GM19023 (cell line): ENCODE measurements at regions not wholly inside any gene's neighbourhood (a gene's known extent, or its start where the extent isn't known, plus 50 kb on each side); places are given as distances from the start of the nearest gene placed in this dataset.

ENCODE experiments used
- ATAC-seq: cut with Tn5 transposase; IDR thresholded peaks from one replicate; pipeline ENCODE4 v1.9.1; 2021; ENCODE audit warnings: mild to moderate bottlenecking, moderate library complexity; ENCODE audit not compliant: unreplicated experiment

GRCh38 chr2:168338803-168339437 is 91.5 kb upstream of the STK39 start:
- ATAC-seq, result no peak

GRCh38 chr2:168340931-168341330 is 93.5 kb upstream of the STK39 start:
- ATAC-seq, result no peak

- no peak for ATAC-seq
Measured at GRCh38 chr2:168343586-168343985, 96.2 kb upstream of the STK39 start.

GRCh38 chr2:168344706-168345105 is 97.3 kb upstream of the STK39 start:
- ATAC-seq, result no peak

GRCh38 chr2:168345601-168346000 is 98.2 kb upstream of the STK39 start:
- ATAC-seq, result no peak

GRCh38 chr2:168346725-168347477 is 99.5 kb upstream of the STK39 start:
- ATAC-seq, result peak; percentile 69

GRCh38 chr2:168348076-168348475 is 100.7 kb upstream of the STK39 start:
- no peak for ATAC-seq

- no peak for ATAC-seq
Measured at GRCh38 chr2:168350380-168350779, 103.0 kb upstream of the STK39 start.

- no peak for ATAC-seq
Measured at GRCh38 chr2:168353251-168353650, 102.8 kb upstream of the CERS6 start.

GRCh38 chr2:168354499-168354898 is 101.6 kb upstream of the CERS6 start:
- no peak for ATAC-seq

GRCh38 chr2:168355121-168355520 is 101.0 kb upstream of the CERS6 start:
- no peak for ATAC-seq

GRCh38 chr2:168355779-168356476 is 100.1 kb upstream of the CERS6 start:
- ATAC-seq, result no peak

- ATAC-seq, result no peak
Measured at GRCh38 chr2:168356477-168356835, 99.6 kb upstream of the CERS6 start.

- no peak for ATAC-seq
Measured at GRCh38 chr2:168357797-168358472, 98.1 kb upstream of the CERS6 start.

- no peak for ATAC-seq
Measured at GRCh38 chr2:168359082-168359481, 97.0 kb upstream of the CERS6 start.

- no peak for ATAC-seq
Measured at GRCh38 chr2:168363347-168364092, 92.6 kb upstream of the CERS6 start.

- ATAC-seq, result no peak
Measured at GRCh38 chr2:168365094-168365621, 90.9 kb upstream of the CERS6 start.

GRCh38 chr2:168369031-168369430 is 87.0 kb upstream of the CERS6 start:
- ATAC-seq, result no peak

- ATAC-seq, result peak; percentile 85
Measured at GRCh38 chr2:168371273-168372019, 84.6 kb upstream of the CERS6 start.

- no peak for ATAC-seq
Measured at GRCh38 chr2:168373468-168373867, 82.6 kb upstream of the CERS6 start.
